Ovary (tissue), 7 donors: ENCODE measurements at regions not wholly inside any gene's neighbourhood (a gene's known extent, or its start where the extent isn't known, plus 50 kb on each side); places are given as distances from the start of the nearest gene placed in this dataset.

ENCODE experiments used
- DNase-seq, 5 donors: peaks; one replicate each; pipeline ENCODE4 v3.0.0-alpha.2; 2019 to 2020
- H3K27ac ChIP-seq, 2 donors: fragments of 200-600 bp; one replicate each; pipeline versions ENCODE4 v1.5.1 to v1.8.0; 2019 to 2022
- H3K27me3 ChIP-seq: fragments of 200-600 bp; one replicate; pipeline ENCODE4 v1.8.0; 2022
- H3K36me3 ChIP-seq: fragments of 200-600 bp; sonication (generic); one replicate; pipeline ENCODE4 v1.5.1; 2019
- H3K4me1 ChIP-seq: one replicate; pipeline ENCODE4 v1.8.1; 2013; ENCODE audit warnings: mild to moderate bottlenecking, moderate library complexity; ENCODE audit not compliant: insufficient read depth
- H3K4me3 ChIP-seq: fragments of 200-600 bp; sonication (generic); one replicate; pipeline ENCODE4 v1.5.1; 2017
- H3K9me3 ChIP-seq, 2 donors: fragments of 200-600 bp in 1 of 2; sonication (generic) in 1 of 2; one replicate each; pipeline versions ENCODE4 v1.5.1 to v1.8.1; 2013 to 2019; ENCODE audit warnings: mild to moderate bottlenecking in 1 of 2, moderate library complexity in 1 of 2
- EP300 ChIP-seq: sonication (generic); formaldehyde crosslinking; IDR thresholded peaks from one replicate; pipeline ENCODE4 v1.6.1; 2017; ENCODE audit warnings: antibody characterized with exemption
- POLR2A ChIP-seq: fragments of 450-650 bp; IDR thresholded peaks from one replicate; pipeline ENCODE4 v1.6.1; 2017; ENCODE audit warnings: antibody characterized with exemption, mild to moderate bottlenecking, moderate library complexity
- WGBS, 3 donors: extraction: QIAGEN DNeasy Blood & Tissue Kit in 1 of 3; methylation state at CpG; one replicate each; pipeline versions ENCODE4 v1.1.5 to v1.1.7; 2013 to 2017; 5-methylcytosine and 5-hydroxymethylcytosine counted together
- intact Hi-C, 4 donors: fragments of 100-400 bp; cut with DNase I; formaldehyde crosslinking; loops; one replicate each; pipeline versions ENCODE4 v1.11.0 to v1.15.1; 2022 to 2023
- TF ChIP-seq, protein P1 (sequence below), 3 donors: fragments of 450-650 bp in 2 of 3; fragments of 200-600 bp in 1 of 3; IDR thresholded peaks; one replicate each; pipeline versions ENCODE4 v1.5.1 to v1.8.0; 2016 to 2022; ENCODE audit warnings: antibody characterized with exemption in 3 of 3, mild to moderate bottlenecking in 1 of 3
- donor health status: DM: no; HTN: no; CAD: no; lungs with moderate emphysema.
- donor health status: DM: no; HTN: no; CAD: no.
- donor health status: Bipolar disorder and iron deficiency.
- donor health status: DM: no; HTN: no; CAD: no.
- donor health status: DM: yes; HTN: yes; CAD: no.

- DNase-seq = no peak
These were observed 140.3 kb downstream of the RPIA start for GRCh38 chr2:88831792-88832248.

DNA sequence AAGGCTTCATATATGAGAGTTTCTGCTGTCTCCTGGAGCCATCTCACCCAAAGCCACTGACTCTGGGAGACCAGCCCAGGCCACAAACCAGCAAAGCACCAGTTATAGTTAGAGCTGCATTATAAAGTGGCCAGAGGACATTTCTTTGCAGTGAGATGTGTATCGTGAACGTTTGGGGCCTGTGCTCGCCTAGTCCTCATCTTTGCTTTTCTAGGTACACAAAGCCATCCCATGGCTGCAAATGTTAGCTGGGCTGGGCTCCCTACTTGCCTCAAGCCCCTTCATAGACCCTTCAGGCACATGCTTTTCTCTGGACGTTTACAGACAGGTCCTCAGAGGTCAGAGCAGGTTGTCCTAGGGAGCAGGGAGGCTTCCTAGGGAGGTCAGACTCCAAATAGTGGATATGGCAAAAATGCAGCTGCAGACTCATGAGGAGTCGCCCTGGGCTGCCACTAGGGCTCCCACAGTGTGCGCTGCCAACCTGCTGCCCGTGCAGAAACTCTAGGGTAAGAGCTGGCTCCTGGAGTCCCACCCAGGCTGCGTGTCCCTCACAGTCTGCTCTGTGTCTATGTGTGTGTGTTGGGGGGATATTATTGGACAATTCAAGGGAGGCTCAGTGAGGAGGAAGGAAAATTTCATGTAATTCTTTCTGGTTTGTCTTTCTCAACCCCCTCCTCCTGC lies 141.0 kb downstream of the RPIA start:
- no peak for DNase-seq
- Histone ChIP-seq H3K4me1 (no peaks in the 10 kb centered on the region), H3K4me3 (no peak overlapping the region), H3K27ac (no peak overlapping the region), H3K27me3 (no peaks in the 10 kb centered on the region), H3K9me3 (no peaks in the 10 kb centered on the region), H3K36me3 (no peaks in the 10 kb centered on the region)
- TF ChIP-seq, protein P1, sequence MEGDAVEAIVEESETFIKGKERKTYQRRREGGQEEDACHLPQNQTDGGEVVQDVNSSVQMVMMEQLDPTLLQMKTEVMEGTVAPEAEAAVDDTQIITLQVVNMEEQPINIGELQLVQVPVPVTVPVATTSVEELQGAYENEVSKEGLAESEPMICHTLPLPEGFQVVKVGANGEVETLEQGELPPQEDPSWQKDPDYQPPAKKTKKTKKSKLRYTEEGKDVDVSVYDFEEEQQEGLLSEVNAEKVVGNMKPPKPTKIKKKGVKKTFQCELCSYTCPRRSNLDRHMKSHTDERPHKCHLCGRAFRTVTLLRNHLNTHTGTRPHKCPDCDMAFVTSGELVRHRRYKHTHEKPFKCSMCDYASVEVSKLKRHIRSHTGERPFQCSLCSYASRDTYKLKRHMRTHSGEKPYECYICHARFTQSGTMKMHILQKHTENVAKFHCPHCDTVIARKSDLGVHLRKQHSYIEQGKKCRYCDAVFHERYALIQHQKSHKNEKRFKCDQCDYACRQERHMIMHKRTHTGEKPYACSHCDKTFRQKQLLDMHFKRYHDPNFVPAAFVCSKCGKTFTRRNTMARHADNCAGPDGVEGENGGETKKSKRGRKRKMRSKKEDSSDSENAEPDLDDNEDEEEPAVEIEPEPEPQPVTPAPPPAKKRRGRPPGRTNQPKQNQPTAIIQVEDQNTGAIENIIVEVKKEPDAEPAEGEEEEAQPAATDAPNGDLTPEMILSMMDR (IDR thresholded peaks at IDR 0.05) = no peak
- no peak for TF ChIP-seq POLR2A
- no peak for TF ChIP-seq EP300
- intact Hi-C loops = no loop called here
- WGBS, 3 donors = 69 to 73% (median 69%) methylated on average over 8 of the region's 8 CpGs

More at GRCh38 chr2:88831792-88832248, 140.3 kb downstream of the RPIA start:
- Histone ChIP-seq H3K4me3 (no peak overlapping the region), H3K9me3 (no peaks in the 10 kb centered on the region), H3K27me3 (no peaks in the 10 kb centered on the region), H3K36me3 (no peaks in the 10 kb centered on the region), H3K4me1 (no peaks in the 10 kb centered on the region), H3K27ac (no peak overlapping the region)
- no peak for TF ChIP-seq POLR2A
- TF ChIP-seq, protein P1 (IDR thresholded peaks at IDR 0.05) = no peak
- TF ChIP-seq EP300 = no peak
- intact Hi-C loops = no loop called here
- WGBS, 3 donors = 36 to 45% (median 37%) methylated on average over 7 of the region's 7 CpGs

GRCh38 chr2:88832992-88833389 lies 141.5 kb downstream of the RPIA start:
- no peak overlapping the region for H3K4me3 ChIP-seq
- no peaks in the 10 kb centered on the region for H3K27me3 ChIP-seq
- H3K36me3 ChIP-seq = no peaks in the 10 kb centered on the region
- no peaks in the 10 kb centered on the region for H3K9me3 ChIP-seq
- intact Hi-C loops = no loop called here
- no peak overlapping the region for H3K27ac ChIP-seq
- no peak for DNase-seq
- WGBS, 3 donors = 73 to 87% (median 85%) methylated on average over 1 of the region's 1 CpG
- no peaks in the 10 kb centered on the region for H3K4me1 ChIP-seq
- TF ChIP-seq POLR2A = no peak
- TF ChIP-seq, protein P1 (IDR thresholded peaks at IDR 0.05) = no peak
- TF ChIP-seq EP300 = no peak

- intact Hi-C loops = no loop called here
- H3K4me1 ChIP-seq = no peaks in the 10 kb centered on the region
- no peak for DNase-seq
- TF ChIP-seq POLR2A (no peak), EP300 (no peak)
- TF ChIP-seq, protein P1 (IDR thresholded peaks at IDR 0.05) = no peak
- no peaks in the 10 kb centered on the region for H3K9me3 ChIP-seq
- no peak overlapping the region for H3K4me3 ChIP-seq
- H3K27ac ChIP-seq = no peak overlapping the region
- no peaks in the 10 kb centered on the region for H3K27me3 ChIP-seq
- no peaks in the 10 kb centered on the region for H3K36me3 ChIP-seq
These were observed 142.9 kb downstream of the RPIA start for GRCh38 chr2:88834376-88834775.
